ENCODE measurements at regions not wholly inside any gene's neighbourhood (a gene's known extent, or its start where the extent isn't known, plus 50 kb on each side); places are given as distances from the start of the nearest gene placed in this dataset.

GRCh38 chr11:10993640-10994039 lies 135.8 kb upstream of the ZBED5 start:
- TF ChIP-seq EGR1 (IDR thresholded peaks at IDR 0.05) = no peak
- TF ChIP-seq EP300 (IDR thresholded peaks at IDR 0.05; ENCODE audit: borderline replicate concordance) = no peak
- no peak for TF ChIP-seq CREB1 (IDR thresholded peaks at IDR 0.05; ENCODE audit: low read depth)
- no peak for TF ChIP-seq CEBPB (IDR thresholded peaks at IDR 0.05)
- no peak for TF ChIP-seq TAF1 (IDR thresholded peaks at IDR 0.05; ENCODE audit: low read depth)
- TF ChIP-seq MAX (IDR thresholded peaks at IDR 0.05) = no peak
- no peak for TF ChIP-seq REST (IDR thresholded peaks at IDR 0.05; ENCODE audit: low read depth)
- no peak for TF ChIP-seq FOXM1 (IDR thresholded peaks at IDR 0.05; ENCODE audit: borderline replicate concordance, low read depth)
- TF ChIP-seq TEAD4 (IDR thresholded peaks at IDR 0.05) = no peak

All from Ishikawa (cell line).